Neural crest cell (in vitro differentiated cells): ENCODE measurements at regions not wholly inside any gene's neighbourhood (a gene's known extent, or its start where the extent isn't known, plus 50 kb on each side); places are given as distances from the start of the nearest gene placed in this dataset.
A peak's percentile ranks its signal among the peaks of the same experiment; 100 is the strongest.

Source experiments
- DNase-seq: peaks from one replicate; pipeline ENCODE4 v3.0.0; 2021; ENCODE audit warnings: low read depth, mixed read lengths, low spot score
- H3K27ac Mint-ChIP-seq: one replicate; pipeline ENCODE4 v1.8.0; 2021; ENCODE audit warnings: mild to moderate bottlenecking, mixed read lengths; ENCODE audit not compliant: unreplicated experiment
- H3K27me3 Mint-ChIP-seq: 2 replicates; pipeline ENCODE4 v1.8.0; 2021; ENCODE audit warnings: low read depth, mild to moderate bottlenecking, mixed read lengths
- H3K36me3 Mint-ChIP-seq: 2 replicates; pipeline ENCODE4 v1.8.0; 2021; ENCODE audit warnings: low read depth, mild to moderate bottlenecking, mixed read lengths
- H3K4me1 Mint-ChIP-seq: 2 replicates; pipeline ENCODE4 v1.8.0; 2021; ENCODE audit warnings: mixed read lengths
- H3K4me3 Mint-ChIP-seq: one replicate; pipeline ENCODE4 v1.8.0; 2021; ENCODE audit warnings: mild to moderate bottlenecking, mixed read lengths
- H3K9me3 Mint-ChIP-seq: 2 replicates; pipeline ENCODE4 v1.8.0; 2021; ENCODE audit warnings: mixed read lengths
- CTCF ChIP-seq: fragments of 200-600 bp; sonication (generic); conservative IDR thresholded peaks from 2 replicates; pipeline ENCODE4 v1.5.0; 2021; ENCODE audit warnings: antibody characterized with exemption, mild to moderate bottlenecking

- Mint-ChIP-seq H3K27me3 (no peaks in the 10 kb centered on the region), H3K27ac (peak overlapping the region; percentile 54), H3K4me3 (no peak overlapping the region), H3K4me1 (peaks cover 58% of the 10 kb centered on the region), H3K9me3 (peaks cover 7% of the 10 kb centered on the region), H3K36me3 (no peaks in the 10 kb centered on the region)
- TF ChIP-seq CTCF: no peak
- DNase-seq: no peak
Measured at GRCh38 chr13:34608331-34608730, 333.7 kb upstream of the NBEA start.

GRCh38 chr13:34611671-34612070, 330.4 kb upstream of the NBEA start:
- no peak for DNase-seq
- H3K4me1 Mint-ChIP-seq: peaks cover 52% of the 10 kb centered on the region
- peak overlapping the region; percentile 5 for H3K4me3 Mint-ChIP-seq
- H3K9me3 Mint-ChIP-seq: peaks cover 3% of the 10 kb centered on the region
- H3K36me3 Mint-ChIP-seq: no peaks in the 10 kb centered on the region
- TF ChIP-seq CTCF: no peak
- no peaks in the 10 kb centered on the region for H3K27me3 Mint-ChIP-seq
- H3K27ac Mint-ChIP-seq: peak overlapping the region; percentile 63

GRCh38 chr13:34617473-34618083, 324.5 kb upstream of the NBEA start:
- Mint-ChIP-seq H3K36me3 (no peaks in the 10 kb centered on the region), H3K4me3 (no peak overlapping the region), H3K27ac (no peak overlapping the region), H3K9me3 (no peaks in the 10 kb centered on the region), H3K27me3 (no peaks in the 10 kb centered on the region), H3K4me1 (peaks cover 8% of the 10 kb centered on the region)
- TF ChIP-seq CTCF: no peak
- DNase-seq: no peak

- no peak for DNase-seq
- Mint-ChIP-seq H3K27me3 (no peaks in the 10 kb centered on the region), H3K27ac (no peak overlapping the region), H3K36me3 (no peaks in the 10 kb centered on the region), H3K9me3 (no peaks in the 10 kb centered on the region), H3K4me3 (no peak overlapping the region), H3K4me1 (peaks cover 6% of the 10 kb centered on the region)
- TF ChIP-seq CTCF: no peak
Measured at GRCh38 chr13:34618654-34619053, 323.4 kb upstream of the NBEA start.

- H3K4me1 Mint-ChIP-seq: peaks cover 6% of the 10 kb centered on the region
Measured at GRCh38 chr13:34619326-34619725, 322.7 kb upstream of the NBEA start.

More at GRCh38 chr13:34619326-34619725, 322.7 kb upstream of the NBEA start:
- Mint-ChIP-seq H3K27me3 (no peaks in the 10 kb centered on the region), H3K9me3 (no peaks in the 10 kb centered on the region), H3K4me3 (no peak overlapping the region), H3K27ac (peak overlapping the region; percentile 67), H3K36me3 (no peaks in the 10 kb centered on the region)
- no peak for TF ChIP-seq CTCF
- no peak for DNase-seq
